B cell (primary cell): ENCODE measurements at regions not wholly inside any gene's neighbourhood (a gene's known extent, or its start where the extent isn't known, plus 50 kb on each side); places are given as distances from the start of the nearest gene placed in this dataset.

ENCODE experiments used
- EZH2 ChIP-seq: IDR thresholded peaks from 2 replicates; pipeline ENCODE4 v1.6.1; 2012; ENCODE audit warnings: borderline replicate concordance, low read depth, mild to moderate bottlenecking, moderate library complexity, low read length; ENCODE audit not compliant: insufficient read depth, poor library complexity, severe bottlenecking
- TF ChIP-seq, protein P1 (sequence below): fragments of 200-600 bp; IDR thresholded peaks from one replicate; pipeline ENCODE4 v1.8.0; 2022; ENCODE audit warnings: antibody characterized with exemption, mild to moderate bottlenecking

DNA sequence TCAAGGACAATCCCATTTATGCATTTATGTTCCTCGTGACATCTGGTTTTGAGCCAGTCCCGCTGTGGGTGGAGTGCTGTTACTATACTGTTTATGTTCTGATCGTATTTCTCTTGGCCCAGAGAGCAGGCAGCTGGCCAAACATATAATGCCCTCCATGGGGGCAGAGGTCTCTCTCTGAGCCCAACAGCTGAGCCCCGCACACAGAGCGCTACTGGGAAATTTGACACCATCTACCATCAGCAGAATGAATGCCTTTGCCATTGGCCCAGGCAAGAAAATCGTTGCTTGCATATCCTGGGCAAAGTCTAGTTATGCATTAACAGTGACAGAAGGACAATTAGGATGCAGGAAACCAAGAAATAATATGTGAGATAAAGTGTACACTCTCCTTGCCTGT, 126.8 kb upstream of the CACNA1A start:
- TF ChIP-seq, protein P1, sequence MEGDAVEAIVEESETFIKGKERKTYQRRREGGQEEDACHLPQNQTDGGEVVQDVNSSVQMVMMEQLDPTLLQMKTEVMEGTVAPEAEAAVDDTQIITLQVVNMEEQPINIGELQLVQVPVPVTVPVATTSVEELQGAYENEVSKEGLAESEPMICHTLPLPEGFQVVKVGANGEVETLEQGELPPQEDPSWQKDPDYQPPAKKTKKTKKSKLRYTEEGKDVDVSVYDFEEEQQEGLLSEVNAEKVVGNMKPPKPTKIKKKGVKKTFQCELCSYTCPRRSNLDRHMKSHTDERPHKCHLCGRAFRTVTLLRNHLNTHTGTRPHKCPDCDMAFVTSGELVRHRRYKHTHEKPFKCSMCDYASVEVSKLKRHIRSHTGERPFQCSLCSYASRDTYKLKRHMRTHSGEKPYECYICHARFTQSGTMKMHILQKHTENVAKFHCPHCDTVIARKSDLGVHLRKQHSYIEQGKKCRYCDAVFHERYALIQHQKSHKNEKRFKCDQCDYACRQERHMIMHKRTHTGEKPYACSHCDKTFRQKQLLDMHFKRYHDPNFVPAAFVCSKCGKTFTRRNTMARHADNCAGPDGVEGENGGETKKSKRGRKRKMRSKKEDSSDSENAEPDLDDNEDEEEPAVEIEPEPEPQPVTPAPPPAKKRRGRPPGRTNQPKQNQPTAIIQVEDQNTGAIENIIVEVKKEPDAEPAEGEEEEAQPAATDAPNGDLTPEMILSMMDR = no peak
- no peak for TF ChIP-seq EZH2
